AG09319 (cell line): ENCODE measurements at regions not wholly inside any gene's neighbourhood (a gene's known extent, or its start where the extent isn't known, plus 50 kb on each side); places are given as distances from the start of the nearest gene placed in this dataset.

ENCODE experiments used
- DNase-seq: peaks from one replicate; pipeline ENCODE4 v3.0.0-alpha.2; 2010; ENCODE audit warnings: low read depth; ENCODE audit errors: extremely low read depth
- TF ChIP-seq, protein P1 (sequence below): IDR thresholded peaks from 2 replicates; pipeline ENCODE4 v1.5.1; 2011; ENCODE audit warnings: low read depth, mild to moderate bottlenecking, inconsistent platforms, low read length, moderate library complexity

DNA sequence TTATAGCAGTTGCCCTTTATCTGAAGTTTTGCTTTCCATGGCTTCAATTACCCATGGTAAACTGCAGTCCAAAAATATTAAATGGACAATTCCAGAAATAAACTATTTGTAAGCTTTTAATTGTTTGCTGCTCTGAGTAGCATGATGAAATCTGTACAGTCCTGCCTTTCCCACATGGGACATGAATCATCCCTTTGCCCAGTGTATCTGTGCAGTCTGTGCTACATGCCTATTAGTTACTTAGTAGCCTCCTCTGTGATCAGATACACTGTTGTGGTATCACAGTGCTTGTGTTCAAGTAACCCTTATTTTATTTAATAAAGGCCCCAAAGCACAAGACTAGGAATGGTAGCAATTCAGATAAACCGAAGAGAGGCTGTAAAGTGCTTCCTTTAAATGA is 810.6 kb upstream of the PIK3C3 start:
- TF ChIP-seq, protein P1, sequence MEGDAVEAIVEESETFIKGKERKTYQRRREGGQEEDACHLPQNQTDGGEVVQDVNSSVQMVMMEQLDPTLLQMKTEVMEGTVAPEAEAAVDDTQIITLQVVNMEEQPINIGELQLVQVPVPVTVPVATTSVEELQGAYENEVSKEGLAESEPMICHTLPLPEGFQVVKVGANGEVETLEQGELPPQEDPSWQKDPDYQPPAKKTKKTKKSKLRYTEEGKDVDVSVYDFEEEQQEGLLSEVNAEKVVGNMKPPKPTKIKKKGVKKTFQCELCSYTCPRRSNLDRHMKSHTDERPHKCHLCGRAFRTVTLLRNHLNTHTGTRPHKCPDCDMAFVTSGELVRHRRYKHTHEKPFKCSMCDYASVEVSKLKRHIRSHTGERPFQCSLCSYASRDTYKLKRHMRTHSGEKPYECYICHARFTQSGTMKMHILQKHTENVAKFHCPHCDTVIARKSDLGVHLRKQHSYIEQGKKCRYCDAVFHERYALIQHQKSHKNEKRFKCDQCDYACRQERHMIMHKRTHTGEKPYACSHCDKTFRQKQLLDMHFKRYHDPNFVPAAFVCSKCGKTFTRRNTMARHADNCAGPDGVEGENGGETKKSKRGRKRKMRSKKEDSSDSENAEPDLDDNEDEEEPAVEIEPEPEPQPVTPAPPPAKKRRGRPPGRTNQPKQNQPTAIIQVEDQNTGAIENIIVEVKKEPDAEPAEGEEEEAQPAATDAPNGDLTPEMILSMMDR: no peak
- no peak for DNase-seq

DNA sequence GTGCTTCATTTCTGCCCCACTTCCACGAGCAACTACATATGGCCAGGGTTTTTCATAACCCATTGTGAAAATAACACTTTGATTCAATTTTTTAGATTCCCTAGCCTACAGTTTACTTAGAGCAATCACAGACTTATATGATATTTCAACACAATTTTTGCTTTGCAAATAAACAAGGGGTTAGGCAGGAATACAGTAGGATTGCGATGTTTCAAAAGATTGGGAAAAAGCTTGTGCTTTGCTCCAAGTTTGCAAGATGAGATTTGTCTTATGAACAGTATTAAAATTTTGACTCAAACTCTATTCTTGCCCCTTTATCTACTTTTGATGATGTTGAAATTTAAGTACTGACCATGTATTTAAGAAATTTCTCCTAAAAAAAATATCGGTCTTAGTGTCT is 814.5 kb upstream of the PIK3C3 start:
- TF ChIP-seq, protein P1: no peak
- no peak for DNase-seq

DNA sequence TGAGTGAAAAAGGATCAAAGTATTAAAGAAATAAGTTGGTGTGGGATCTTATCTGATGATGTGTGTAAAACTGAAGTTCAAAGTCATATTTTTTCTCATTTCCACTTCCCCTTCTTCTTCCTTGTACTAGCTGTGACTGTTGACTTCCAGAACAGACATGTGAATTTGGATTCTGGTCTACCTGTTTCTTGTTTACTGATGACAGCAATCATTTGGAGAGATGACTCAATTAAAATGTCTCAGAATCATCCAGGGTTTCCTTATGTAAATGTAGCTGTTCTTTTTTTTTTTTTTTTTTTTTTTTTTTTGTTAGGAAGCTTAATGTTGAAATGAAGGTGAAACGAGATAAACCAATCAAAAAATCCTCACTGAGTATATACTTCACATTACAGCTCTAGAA is 819.9 kb upstream of the PIK3C3 start:
- TF ChIP-seq, protein P1: no peak

DNA sequence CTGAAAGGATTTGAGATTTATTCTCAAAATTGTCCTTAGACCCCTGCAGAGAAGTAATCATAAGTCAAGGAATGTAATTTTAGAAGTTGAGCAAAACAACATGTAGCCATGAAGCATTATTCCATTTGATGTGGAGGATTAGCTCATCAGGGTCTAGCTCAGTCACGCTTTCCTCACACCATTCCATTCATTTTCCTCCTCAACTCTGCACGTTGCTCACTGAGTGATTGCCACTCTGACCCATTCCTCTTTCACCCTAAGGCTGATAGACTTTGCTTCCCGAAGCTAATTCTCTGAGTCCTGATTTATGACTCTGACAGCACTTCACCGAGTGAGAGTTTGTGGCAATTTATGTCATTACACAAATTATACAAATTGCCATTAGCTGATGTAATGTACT is 820.6 kb upstream of the PIK3C3 start:
- DNase-seq: no peak
- TF ChIP-seq, protein P1: no peak

More for the DNA sequence above, 819.9 kb upstream of the PIK3C3 start:
- DNase-seq: no peak

DNA sequence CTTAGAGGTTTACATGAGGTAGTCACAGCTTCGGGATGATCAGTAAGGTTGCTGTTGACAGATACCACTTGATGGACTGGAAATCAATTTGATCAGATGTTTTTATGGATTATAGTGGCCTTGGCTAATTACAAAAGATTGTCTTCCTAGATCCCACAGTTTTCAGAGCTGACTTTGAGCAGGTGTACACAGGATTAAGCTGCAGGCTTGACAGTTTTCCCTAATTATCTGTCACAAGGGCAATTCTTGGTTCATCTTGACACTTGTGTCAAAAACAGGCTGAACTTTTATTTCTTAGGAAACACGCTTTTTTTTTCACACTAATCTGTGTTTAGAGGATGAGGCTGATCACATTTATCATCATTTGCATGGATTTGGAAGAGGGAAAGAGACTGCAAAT is 824.0 kb upstream of the PIK3C3 start:
- DNase-seq: no peak
- TF ChIP-seq, protein P1: no peak

DNA sequence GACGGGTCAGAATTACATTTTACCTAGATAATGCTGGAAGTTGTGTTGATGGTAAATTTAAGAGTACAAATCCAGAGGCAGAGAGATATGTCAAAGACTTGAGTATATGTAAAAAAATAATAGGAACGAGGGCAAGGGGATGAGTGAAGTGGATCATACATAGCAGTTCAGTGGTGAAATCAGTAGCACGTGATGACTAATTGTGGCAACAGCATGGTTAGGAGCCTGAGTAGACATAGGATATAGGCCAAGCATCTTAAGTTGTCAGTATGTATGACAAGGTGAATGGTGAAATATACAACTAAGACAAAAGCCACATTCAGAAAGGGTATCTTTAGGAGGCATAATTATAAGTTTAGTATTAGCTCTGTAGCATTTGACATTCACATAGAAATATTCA is 826.5 kb upstream of the PIK3C3 start:
- DNase-seq: no peak
- TF ChIP-seq, protein P1: no peak

DNA sequence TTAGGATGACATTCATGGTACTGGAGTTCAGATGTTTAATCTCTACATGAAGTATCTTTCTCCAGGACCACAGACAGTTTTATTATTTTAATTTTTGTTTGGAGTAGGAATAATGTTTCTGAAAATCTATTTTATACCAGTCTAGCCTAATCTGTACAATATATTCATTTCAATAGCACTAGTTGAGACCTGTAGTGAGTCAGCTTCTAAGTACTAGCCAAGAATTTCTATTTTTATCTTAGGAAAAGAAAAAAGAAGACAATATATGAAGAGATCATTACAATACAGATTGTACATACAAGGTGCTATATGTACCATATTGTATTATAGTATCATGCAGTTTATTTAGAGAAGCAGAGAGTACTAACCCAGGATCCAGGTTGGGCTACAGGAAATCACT is 826.9 kb upstream of the PIK3C3 start:
- TF ChIP-seq, protein P1: no peak
- DNase-seq: no peak
